ENCODE measurements at regions not wholly inside any gene's neighbourhood (a gene's known extent, or its start where the extent isn't known, plus 50 kb on each side); places are given as distances from the start of the nearest gene placed in this dataset.

DNA sequence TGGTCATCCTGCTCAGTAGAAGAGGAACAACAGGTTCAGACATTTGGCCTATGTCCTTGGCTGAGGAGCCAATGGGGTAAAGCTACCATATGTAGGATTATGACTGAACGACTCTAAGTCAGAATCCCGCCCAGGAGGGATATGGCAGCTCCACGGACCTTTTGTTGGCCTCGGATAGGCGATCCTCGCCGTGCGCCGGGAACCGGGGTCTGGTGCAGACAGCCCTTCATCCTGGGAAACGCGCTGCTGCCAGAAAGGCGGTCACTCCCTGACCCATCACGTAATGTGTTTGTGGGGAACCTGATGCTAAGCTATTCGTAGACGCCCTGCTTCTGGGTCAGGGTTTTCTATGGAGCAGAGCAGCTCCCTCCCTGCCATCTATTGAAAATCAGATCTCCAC, 178.9 kb upstream of the ALG10B start:
- ATAC-seq (ENCODE audit: low read depth) (no peak), DNase-seq (no peak)
- Histone ChIP-seq H3K4ac (ENCODE audit: low read depth, low read length) (no peak overlapping the region), H4K8ac (ENCODE audit: low read depth in 2 of 2, low read length in 2 of 2) (no peak overlapping the region), H2BK15ac (ENCODE audit: low read depth, low read length) (no peak overlapping the region), H3K79me1 (ENCODE audit: low read depth in 1 of 2, low read length in 2 of 2) (no peaks in the 10 kb centered on the region), H3K4me3 (ENCODE audit: insufficient read depth, low read depth, low read length) (no peak overlapping the region), H3K9me1 (ENCODE audit: insufficient read depth, low read length) (no peaks in the 10 kb centered on the region), H2AK5ac (ENCODE audit: low read depth, low read length) (no peak overlapping the region), H2AK9ac (replicated peaks; ENCODE audit: low read depth, low read length, poor library complexity) (no peak overlapping the region), H3K56ac (ENCODE audit: extremely low read depth, insufficient read depth, low read length) (no peak overlapping the region), H3K9ac (ENCODE audit: low read depth, low read length) (no peak overlapping the region), H2BK120ac (ENCODE audit: low read depth, low read length) (no peak overlapping the region), H4K91ac (ENCODE audit: insufficient read depth, low read depth, low read length) (no peak overlapping the region), H3K36me3 (ENCODE audit: control insufficient read depth, insufficient read depth, low read length) (no peaks in the 10 kb centered on the region), H2BK20ac (ENCODE audit: low read depth, low read length) (no peak overlapping the region), H3K23ac (ENCODE audit: low read depth, low read length) (no peak overlapping the region), H3K27me3 (ENCODE audit: control insufficient read depth, insufficient read depth, low read length) (no peaks in the 10 kb centered on the region), H3K14ac (replicated peaks; ENCODE audit: low read depth, low read length) (no peak overlapping the region), H3K9me3 (ENCODE audit: control insufficient read depth, insufficient read depth, low read length) (no peaks in the 10 kb centered on the region), H3K18ac (ENCODE audit: low read depth, low read length) (no peak overlapping the region), H4K20me1 (ENCODE audit: insufficient read depth, low read length) (no peaks in the 10 kb centered on the region), H3K4me2 (ENCODE audit: low read depth, low read length) (no peak overlapping the region), H2AFZ (replicated peaks; ENCODE audit: low read length, poor library complexity) (no peak overlapping the region), H3K27ac (ENCODE audit: insufficient read depth, low read length) (no peak overlapping the region), H4K5ac (ENCODE audit: low read depth, low read length) (no peak overlapping the region), H3K4me1 (ENCODE audit: control insufficient read depth, insufficient read depth, low read length) (no peaks in the 10 kb centered on the region), H2BK5ac (ENCODE audit: low read depth, low read length, poor library complexity, severe bottlenecking) (no peak overlapping the region)
- BruUV-seq (replicated peaks): no TSS peak
- TF ChIP-seq, protein P1, sequence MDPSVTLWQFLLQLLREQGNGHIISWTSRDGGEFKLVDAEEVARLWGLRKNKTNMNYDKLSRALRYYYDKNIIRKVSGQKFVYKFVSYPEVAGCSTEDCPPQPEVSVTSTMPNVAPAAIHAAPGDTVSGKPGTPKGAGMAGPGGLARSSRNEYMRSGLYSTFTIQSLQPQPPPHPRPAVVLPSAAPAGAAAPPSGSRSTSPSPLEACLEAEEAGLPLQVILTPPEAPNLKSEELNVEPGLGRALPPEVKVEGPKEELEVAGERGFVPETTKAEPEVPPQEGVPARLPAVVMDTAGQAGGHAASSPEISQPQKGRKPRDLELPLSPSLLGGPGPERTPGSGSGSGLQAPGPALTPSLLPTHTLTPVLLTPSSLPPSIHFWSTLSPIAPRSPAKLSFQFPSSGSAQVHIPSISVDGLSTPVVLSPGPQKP (IDR thresholded peaks at IDR 0.05; ENCODE audit: borderline replicate concordance, low read depth, low read length): no peak
- TF ChIP-seq, protein P2, sequence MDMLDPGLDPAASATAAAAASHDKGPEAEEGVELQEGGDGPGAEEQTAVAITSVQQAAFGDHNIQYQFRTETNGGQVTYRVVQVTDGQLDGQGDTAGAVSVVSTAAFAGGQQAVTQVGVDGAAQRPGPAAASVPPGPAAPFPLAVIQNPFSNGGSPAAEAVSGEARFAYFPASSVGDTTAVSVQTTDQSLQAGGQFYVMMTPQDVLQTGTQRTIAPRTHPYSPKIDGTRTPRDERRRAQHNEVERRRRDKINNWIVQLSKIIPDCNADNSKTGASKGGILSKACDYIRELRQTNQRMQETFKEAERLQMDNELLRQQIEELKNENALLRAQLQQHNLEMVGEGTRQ (IDR thresholded peaks at IDR 0.05; ENCODE audit: low read depth, low read length): no peak
- no peak for TF ChIP-seq RCOR1 (IDR thresholded peaks at IDR 0.05; ENCODE audit: insufficient replicate concordance, low read length)
- TF ChIP-seq RAD21 (IDR thresholded peaks at IDR 0.05; ENCODE audit: low read length): no peak
- TF ChIP-seq RFX5 (IDR thresholded peaks at IDR 0.05; ENCODE audit: low read depth, low read length): no peak
- TF ChIP-seq MXI1 (IDR thresholded peaks at IDR 0.05; ENCODE audit: borderline replicate concordance, low read depth, low read length): no peak
- no peak for TF ChIP-seq POLR2A (IDR thresholded peaks at IDR 0.05; ENCODE audit: low read depth, low read length)
- TF ChIP-seq CEBPB (IDR thresholded peaks at IDR 0.05; ENCODE audit: low read depth, low read length): no peak
- no peak for TF ChIP-seq FOS (IDR thresholded peaks at IDR 0.05; ENCODE audit: low read depth, low read length)
- TF ChIP-seq CHD1 (IDR thresholded peaks at IDR 0.05; ENCODE audit: low read depth, low read length): no peak
- TF ChIP-seq MAFK (IDR thresholded peaks at IDR 0.05; ENCODE audit: low read depth, low read length): no peak
- TF ChIP-seq BHLHE40 (IDR thresholded peaks at IDR 0.05; ENCODE audit: low read depth, low read length): no peak
- TF ChIP-seq MAZ (IDR thresholded peaks at IDR 0.05; ENCODE audit: borderline replicate concordance, low read depth, low read length): no peak
- TF ChIP-seq SMC3 (IDR thresholded peaks at IDR 0.05; ENCODE audit: low read depth, low read length): no peak
- TF ChIP-seq, protein P3, sequence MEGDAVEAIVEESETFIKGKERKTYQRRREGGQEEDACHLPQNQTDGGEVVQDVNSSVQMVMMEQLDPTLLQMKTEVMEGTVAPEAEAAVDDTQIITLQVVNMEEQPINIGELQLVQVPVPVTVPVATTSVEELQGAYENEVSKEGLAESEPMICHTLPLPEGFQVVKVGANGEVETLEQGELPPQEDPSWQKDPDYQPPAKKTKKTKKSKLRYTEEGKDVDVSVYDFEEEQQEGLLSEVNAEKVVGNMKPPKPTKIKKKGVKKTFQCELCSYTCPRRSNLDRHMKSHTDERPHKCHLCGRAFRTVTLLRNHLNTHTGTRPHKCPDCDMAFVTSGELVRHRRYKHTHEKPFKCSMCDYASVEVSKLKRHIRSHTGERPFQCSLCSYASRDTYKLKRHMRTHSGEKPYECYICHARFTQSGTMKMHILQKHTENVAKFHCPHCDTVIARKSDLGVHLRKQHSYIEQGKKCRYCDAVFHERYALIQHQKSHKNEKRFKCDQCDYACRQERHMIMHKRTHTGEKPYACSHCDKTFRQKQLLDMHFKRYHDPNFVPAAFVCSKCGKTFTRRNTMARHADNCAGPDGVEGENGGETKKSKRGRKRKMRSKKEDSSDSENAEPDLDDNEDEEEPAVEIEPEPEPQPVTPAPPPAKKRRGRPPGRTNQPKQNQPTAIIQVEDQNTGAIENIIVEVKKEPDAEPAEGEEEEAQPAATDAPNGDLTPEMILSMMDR (conservative IDR thresholded peaks at IDR 0.05; ENCODE audit: low read depth, low read length): no peak
- TF ChIP-seq NFE2L2 (IDR thresholded peaks at IDR 0.05; ENCODE audit: low read depth, low read length): no peak
- WGBS, 2 experiments (ENCODE audit: extremely low coverage in 2 of 2, insufficient read length in 1 of 2): 69% methylated on average over 9 of the region's 16 CpGs; no CpG with 5 or more reads in 1 of the 2 experiments
- intact Hi-C loops (cut with micrococcal nuclease) (loop anchor here (1.0 kb wide), 1 partner anchor 179 kb away; the partner anchor contains the start of gene ALG10B), in situ Hi-C loops (cut with MboI; ENCODE audit: low sequenced_read_pairs) (no loop called here), dilution Hi-C loops (cut with HindIII; ENCODE audit: low sequenced_read_pairs, unreplicated experiment) (no loop called here)
- POLR2A ChIA-PET (ENCODE audit: unreplicated experiment): no interaction called here
- CTCF ChIA-PET: no interaction called here
